Stimulated activated naive CD4-positive, alpha-beta T cell (primary cell): ENCODE measurements at regions not wholly inside any gene's neighbourhood (a gene's known extent, or its start where the extent isn't known, plus 50 kb on each side); places are given as distances from the start of the nearest gene placed in this dataset.

ENCODE experiments used
- DNase-seq, 6 experiments: peaks; one replicate each; lab custom pipeline; 2025; lab: John Stamatoyannopoulos, UW

DNA sequence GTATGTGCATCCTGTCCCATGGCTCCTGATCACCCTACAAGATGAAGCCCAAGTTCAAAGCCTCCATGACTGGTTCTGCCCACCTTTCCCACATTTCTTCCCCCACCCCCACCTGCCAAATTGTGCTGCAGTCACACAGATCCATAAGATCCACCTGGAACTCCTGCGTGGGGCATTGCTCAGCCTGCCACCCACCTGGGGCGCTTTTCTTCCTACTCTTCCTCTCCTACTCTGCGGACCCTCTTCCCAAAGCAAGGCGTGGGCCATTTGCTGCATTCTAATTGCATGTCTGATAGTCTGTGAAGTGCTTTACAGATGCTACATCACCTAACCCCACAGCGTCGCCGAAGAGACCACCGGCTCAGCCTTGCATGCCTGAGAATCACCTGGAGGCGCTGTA, 402.4 kb upstream of the ID2 start:
- DNase-seq, result no peak

DNA sequence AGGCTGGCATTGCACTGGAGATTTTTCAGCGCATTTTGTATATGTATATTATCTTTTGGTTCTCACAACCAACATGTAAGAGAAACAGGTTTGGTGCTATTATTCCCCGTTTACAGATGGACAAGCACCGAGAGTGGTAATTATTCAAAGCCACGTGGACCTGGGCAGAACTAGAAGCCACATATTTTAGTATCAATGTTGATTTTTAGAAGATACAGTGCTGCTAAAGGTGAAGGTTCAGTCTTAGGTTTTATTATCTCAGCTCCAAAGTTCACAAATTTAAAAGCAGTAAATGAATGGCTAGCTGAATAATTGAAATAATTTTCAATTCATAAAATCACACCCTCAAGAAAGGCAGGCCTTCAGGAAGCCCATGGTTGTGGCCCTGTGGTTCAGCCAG, 400.6 kb upstream of the ID2 start:
- no peak for DNase-seq

DNA sequence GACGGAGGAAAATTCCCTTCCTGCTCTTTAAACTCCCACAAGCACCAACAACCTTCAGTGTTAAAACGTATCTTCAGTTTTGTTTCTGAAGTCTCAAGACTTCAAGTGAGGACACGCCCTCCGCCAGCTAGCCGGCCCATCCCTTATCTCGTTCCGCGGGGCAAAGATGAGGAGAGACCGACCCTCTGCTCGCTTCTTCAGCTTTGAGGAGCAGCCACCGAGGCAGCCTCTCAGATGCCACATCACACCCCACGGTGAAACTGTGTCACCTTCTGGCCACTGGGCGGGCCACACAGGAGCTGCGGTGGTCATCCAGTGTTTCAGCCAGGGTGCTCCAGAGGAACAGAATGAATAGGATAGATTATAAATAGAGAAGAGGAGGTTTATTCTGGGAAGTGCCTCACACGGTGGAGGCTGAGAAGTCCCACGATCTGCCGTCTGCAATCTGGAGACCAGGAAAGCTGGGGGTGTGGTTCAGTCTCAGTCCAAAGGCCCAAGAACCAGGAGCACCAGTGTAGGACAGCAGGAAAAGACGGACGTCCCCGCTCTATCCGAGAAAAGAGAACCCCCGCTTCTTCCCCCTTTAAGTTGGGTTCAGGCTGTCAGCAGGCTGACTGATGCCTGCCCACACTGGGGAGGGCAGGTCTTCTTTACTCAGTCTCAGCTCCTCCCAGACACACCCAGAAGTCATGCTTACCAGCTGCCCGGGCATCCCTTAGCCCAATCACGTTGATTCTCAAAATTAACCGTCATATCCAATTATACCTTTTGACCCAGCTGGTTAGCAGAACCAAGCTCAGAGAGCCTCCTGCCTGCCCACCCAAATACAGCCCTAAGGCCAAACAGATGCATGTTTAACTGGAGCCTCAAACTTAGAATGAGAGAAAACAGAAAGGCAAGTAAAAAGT, 399.7 kb upstream of the ID2 start:
- DNase-seq, result no peak

DNA sequence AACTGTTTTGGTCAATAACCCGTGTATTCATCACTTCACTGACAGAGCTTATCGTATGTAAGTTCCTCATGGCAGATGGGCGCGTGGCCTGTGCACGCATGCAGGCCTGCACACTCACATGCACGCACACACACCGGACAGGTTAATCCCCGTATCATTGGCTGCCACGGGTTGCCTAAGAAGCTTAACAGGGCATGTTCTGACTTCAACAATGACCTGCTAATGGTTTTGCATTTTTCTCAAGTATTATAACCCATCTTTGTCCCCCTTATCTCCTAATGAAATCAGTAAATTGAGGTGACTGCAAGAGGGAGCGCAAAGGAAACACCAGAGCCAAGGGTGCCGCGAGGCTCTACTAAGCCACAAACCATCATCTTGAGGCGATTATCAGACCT, 399.0 kb upstream of the ID2 start:
- no peak for DNase-seq

DNA sequence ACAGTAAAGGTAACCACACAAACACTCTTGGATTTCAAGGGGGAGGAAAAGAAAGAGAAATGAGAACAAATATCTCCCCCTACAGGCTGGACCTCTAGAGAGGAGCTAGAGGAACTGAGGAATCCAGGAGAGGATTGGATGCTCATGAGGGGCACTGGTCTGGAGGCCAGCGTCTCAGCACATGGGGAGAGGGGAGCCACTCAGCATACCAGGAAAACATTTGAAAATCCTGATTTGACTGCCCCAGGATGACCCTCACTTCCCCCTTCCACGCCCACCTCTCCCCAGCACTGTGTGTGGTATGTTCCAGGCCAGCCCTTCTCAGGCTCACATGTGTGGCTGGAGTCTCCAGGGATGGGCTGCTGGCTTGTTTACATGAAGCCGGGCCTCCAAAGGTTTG, 396.8 kb upstream of the ID2 start:
- DNase-seq, result no peak

DNA sequence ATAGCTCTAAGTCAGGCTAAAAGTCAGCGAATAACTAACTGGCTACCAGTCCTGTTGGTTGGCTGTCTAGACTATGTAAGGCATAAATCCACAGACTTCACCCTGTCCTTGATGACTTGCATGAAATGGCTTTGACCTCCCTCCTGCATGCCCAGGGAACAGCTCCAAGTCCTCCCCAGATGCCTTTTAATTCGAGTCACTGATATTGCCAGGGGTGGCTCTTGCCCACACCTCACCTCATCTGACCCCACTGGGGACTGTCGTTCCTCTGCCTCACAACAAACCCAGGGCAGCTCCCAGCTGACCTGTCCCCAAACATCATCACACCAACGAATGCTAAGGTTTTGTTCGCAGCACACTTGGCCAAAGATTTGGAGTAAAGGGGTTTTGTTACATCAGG, 396.0 kb upstream of the ID2 start:
- no peak for DNase-seq

DNA sequence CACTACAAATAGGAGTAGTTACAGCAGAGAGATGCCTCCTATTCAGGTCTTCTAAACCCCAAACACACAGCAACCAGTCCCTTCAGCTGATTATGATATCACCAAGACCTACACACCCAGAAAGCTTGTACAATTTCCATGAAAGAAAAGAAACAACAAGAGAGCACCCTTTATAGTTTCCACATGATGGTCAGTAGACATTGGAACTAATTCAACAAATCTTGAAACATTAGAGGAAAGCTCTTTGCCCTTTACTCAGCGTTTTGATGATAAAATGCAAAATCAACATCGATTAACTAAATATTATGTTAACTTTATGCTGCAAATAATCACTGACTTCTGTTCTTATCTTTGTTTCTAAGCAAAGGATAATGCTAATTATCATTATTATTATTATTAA, 393.6 kb upstream of the ID2 start:
- no peak for DNase-seq

DNA sequence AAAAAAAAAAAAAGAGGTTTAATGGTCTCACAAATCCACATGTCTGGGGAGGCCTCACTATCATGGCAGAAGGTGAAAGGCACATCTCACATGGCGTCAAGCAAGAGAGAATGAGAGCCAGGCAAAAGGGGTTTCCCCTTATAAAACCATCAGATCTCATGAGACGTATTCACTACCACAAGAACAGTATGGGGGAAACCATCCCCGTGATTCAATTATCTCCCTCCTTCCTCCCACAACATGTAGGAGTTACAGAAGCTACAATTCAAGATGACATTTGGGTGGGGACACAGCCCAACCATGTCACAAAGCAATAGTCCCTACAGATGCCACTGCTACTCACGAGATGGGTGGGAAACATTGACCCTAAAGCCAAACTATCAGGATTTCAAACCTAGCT, 392.7 kb upstream of the ID2 start:
- no peak for DNase-seq

DNA sequence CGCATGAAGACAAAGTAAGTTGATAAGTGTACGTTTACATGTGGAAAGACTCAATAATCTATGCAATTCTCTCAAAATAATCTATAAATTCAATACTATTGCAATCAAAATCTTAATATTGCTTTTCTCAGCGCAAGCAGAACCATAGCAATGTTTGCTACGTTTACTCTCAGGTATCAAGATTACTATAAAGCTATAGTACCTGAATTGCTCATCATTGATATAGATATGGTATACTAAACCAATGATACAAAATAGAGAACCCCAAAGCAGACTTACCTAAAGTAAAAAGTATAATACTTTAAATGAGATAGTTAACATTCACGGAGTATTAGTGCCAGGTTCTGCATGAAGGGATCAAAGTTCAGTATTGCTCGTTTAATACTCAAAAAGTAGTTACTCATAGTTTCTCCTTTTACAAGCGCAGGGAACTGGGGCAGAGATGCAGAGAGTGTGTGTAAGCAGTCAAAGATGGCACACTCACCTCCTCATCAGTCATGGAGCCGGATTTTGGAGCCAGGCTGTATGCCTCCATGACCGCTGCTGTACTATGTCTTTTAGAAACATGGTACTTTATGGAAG, 391.0 kb upstream of the ID2 start:
- DNase-seq, result no peak

DNA sequence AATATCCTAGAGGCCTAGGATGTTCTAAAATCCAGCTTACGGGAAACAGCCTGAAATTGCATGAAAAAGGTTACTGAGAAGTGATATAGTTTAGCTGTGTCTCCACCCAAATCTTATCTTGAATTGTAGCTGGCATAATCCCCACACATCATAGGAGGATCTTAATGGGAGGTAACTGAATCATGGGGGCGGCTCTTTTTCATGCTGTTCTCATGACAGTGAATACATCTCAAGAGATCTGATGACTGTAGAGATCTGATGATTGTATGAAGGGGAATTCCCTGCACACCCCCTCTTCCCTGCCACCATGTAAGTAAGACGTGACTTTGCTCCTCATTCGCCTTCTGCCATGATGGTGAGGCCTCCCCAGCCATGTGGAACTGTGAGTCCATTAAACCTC, 385.6 kb upstream of the ID2 start:
- DNase-seq, result no peak

DNA sequence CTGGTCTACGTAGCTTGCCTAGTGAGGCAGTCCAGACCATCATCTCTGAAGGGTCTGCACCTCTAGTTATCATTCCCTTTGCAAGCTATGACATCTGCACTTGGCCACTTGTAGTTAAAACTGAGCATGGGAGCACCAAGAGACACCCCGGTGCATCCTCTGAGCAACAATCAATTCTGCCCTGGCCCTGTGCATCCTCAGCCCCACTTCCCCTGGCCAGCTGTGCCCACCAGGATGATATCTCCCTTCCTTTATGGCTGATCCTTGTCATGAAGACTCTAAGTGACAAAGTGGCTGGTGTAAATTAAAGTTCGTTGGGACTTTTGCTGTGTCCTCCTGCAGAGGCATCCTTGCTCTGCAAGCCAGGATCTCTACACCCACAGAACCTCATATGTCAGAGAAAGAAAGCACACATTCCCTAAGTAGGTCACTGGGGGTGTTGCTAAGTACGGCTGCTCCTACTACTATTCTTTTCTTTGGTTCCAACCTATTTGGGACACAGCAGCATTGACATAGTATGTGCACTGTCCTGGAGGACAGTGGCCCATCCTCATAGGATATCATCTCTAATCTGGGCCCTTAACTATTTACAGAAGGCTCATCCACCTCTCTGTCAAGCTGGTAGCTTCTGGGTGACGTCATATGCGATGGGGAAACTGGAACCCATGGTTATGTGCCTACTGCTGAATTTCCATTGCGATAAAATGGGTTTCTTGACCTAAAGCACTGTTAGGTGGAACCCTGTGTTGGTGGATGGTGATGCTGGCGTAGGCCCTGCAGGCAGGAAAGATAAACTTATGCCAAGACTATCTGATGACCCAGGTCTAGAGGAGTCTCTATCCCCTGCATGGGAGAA, 384.3 kb upstream of the ID2 start:
- no peak for DNase-seq

DNA sequence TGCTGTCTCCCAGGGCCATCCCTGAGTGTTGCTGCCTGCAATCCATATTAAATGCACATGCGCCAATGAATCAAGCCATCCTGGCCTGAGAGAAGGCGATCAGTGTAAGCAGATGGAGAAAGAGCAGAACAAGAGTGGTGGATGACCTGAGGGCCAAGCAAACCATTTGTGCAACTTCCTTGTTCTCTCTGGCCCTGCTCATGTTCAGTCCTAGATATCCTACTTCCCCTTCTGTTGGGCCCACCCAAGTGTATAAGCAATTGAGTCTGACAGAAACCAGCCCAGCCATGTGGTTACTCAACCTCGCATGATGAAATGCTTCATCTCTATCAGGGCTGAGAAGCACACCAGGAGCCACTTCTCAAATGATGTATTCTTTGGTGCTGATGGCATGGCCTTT, 383.1 kb upstream of the ID2 start:
- DNase-seq, result no peak

DNA sequence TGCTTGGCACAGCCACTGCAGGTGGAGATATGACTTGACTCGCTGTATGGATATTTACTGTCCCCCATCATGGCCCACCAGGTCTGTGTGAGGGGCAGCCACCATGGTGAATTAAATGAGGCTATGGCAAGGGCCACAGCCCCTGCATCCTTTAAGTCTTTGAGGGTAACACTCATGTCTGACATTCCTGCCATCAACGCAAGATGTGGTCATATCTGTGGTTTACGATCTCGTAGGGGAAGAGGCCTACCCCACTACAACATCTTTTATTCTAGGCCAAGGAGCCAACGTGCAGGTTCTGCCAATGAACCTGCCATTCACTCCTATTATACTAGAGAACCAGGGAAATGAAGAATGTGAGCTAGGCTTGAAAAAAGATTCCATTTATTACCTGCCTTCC, 381.6 kb upstream of the ID2 start:
- no peak for DNase-seq

DNA sequence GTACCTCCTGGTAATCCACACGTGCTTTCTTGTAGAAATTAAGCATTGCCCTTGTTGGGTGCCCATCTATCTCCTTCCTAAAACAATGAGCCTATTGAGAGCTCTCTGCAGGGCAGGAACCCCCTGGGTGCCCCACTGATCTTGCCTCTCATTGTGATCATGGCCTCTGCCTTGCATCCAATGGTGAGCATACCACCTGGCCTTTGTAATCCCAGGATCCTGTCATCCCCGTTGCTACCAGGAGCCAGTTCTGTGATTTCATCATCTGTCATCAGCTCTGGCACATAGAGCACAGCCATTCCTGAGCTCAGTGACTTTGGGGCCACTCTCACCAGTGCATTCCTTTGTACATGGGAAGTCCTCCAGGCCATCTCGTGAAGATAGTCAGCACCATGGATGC, 381.0 kb upstream of the ID2 start:
- no peak for DNase-seq

DNA sequence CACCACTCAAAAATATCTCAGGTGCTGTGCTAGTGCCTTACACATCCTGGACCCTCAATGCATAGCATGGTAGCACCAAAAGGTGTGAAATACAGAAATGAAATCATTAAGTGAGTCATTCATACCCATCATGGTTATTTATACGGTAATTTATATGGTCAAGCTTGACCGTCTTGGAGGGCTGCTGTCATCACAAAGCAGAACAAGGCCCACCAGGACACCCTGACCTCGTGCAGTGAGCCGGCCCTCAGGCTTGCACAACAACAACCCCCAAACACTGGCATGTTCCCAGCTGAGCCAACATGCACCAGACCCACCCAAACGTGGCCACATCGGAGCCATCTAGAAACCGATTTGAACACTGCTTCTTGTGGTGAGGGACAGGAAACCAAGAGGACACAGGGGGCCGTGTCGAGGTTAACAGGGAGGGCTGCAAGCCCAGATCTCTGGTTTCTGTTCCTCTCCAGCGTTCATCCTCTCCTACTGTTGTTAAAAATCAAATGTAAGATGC, 378.5 kb upstream of the ID2 start:
- peak in 5 of 6 experiments; percentile 7 to 56 (median 27) for DNase-seq

DNA sequence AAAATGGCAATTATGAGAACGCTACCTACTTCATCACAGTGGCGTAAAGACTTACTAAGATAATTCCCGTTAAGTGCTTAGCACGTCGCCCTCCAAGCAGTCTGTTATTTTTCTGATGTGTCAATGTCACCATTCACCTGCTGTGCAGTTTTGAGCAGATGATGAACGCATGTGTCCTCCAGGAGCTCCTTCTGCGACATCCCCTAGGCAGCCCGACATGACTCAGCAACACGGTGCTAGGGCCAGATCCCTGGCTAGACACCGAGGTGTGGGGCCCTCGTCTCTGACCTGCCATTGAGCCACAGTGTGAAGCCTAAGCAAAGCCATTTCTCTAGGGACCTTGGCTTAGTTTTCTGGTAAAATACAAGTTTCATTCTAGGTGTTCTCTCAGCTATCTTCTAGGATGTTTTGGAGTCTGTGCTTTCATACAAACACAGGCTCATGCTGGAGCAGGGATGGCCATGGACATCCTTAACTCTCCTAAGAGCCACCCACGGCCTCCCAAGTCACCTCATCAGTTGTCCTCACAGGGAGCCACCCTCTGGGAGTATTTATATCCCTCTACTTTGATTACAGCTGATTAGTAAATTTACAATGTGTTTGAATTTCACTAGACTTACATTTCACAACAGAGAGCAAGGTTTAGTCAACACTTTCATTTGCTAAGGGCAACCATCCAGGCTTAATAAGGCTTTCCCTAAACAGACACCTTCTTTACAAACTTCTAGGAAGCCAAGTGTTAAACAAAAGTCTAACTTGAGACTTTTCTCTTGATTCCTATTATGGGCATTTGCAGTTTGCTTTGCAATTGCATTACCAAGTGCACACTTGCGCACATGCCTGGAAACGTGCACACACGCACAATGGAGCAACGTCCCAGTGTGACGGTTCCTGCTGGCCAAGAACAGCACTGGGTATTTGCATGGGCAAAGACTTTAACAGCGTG, 376.8 kb upstream of the ID2 start:
- no peak for DNase-seq

DNA sequence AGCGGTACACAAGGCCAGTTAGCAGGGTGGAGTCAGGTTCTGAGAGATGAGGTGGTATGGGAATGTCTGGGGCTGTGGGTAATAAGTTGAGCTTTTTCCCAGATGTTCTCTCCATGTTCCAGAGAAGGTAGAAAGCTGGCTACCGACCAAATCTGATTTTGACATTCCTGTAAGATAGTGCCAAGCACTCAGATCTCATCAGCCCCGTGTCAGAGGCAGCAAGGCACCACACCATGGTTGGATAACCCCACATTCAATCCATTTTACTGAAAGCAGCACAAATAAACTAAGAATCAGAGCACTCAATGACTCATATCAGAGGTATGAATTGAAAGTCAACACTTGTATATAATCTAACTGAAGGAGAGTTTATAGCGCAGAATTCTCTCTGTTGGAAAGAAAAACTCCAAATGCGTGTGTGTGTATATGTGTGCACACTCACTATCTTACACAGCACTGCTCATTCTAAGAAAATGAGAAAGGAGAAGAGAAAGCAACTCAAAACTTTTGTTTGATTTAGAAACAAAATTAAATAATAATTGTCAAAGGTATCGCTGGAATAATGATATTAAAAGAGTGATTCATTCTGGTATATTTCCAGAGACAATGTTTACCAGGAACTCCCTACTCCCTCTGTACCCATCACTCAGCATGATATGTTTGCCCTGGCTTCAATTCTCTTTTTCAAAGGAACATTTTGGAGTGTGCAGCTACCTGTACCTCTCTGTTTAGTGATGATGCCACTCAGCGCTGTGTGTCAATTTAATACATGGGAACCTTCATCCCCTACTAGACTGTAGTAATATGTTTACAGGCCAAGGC, 375.1 kb upstream of the ID2 start:
- no peak for DNase-seq

DNA sequence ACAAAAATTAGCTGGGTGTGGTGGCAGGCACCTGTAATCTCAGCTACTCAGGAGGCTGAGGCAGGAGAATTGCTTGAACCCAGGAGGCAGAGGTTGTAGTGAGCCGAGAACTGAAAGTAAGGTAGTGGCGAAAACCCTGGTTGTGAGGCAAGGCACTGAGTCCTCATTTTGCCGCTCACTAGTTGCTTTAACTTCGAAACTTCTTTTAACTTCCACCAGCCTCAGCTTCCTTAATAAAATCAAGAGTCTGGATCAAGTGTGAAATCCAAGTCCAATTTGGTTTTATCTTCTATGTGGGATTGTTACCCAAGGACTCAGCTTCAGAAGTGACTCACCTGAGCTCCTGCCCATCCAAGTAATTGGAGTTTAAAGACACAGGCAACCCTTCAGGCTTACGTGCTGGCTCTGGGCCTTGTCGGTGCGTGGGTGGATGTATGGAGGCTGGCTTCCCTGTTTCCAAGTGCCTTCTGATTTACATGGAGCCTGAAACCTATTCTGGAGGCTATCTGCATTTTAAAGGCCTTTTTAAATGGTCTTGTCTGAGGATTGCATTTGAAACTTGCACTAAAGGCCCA, 374.2 kb upstream of the ID2 start:
- DNase-seq, result no peak

DNA sequence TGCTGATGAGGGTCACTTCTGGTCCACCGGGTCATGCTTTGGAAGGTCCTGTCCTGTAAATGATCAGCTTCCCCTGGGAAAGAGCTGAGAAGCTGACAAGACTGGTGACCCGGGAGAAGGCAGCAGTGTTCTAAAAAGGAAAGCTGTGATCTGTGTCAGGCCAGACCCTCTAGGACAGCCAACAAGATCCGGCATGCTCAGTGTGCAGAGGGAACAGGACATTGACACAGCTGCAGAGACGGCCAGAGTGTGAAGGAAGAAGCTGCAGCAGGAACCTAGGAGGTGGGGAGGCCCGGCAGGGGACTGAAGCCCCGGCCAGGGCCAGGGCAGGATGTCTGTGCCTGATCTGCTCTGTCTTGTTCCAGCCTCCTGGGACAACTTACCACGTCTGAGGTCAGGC, 372.7 kb upstream of the ID2 start:
- DNase-seq, result no peak
